Small intestine (tissue), 7 donors: ENCODE measurements at regions not wholly inside any gene's neighbourhood (a gene's known extent, or its start where the extent isn't known, plus 50 kb on each side); places are given as distances from the start of the nearest gene placed in this dataset.

Experiments used
- DNase-seq, 2 donors: peaks; one replicate each; pipeline versions ENCODE4 v3.0.0 to v3.0.0-alpha.2; 2013
- FAIRE-seq: peaks from 2 replicates; lab custom pipeline; 2012; peaks lifted over from hg19 to GRCh38; lab: Jason Lieb, UNC
- H3K27ac ChIP-seq, 3 donors: one replicate each; pipeline ENCODE4 v1.5.1; 2013; ENCODE audit warnings: low read length in 2 of 3, mild to moderate bottlenecking in 2 of 3, control low read depth in 1 of 3, inconsistent platforms in 1 of 3, low read depth in 1 of 3, moderate library complexity in 1 of 3
- H3K27me3 ChIP-seq, 3 donors: one replicate each; pipeline ENCODE4 v1.6.1; 2013; ENCODE audit warnings: low read length in 3 of 3, inconsistent platforms in 1 of 3; ENCODE audit not compliant: control insufficient read depth in 3 of 3, insufficient read depth in 3 of 3
- H3K36me3 ChIP-seq, 3 donors: one replicate each; pipeline ENCODE4 v1.6.1; 2013; ENCODE audit warnings: low read length in 3 of 3, inconsistent platforms in 1 of 3, low read depth in 1 of 3, mild to moderate bottlenecking in 1 of 3, moderate library complexity in 1 of 3; ENCODE audit not compliant: control insufficient read depth in 3 of 3, insufficient read depth in 2 of 3
- H3K4me1 ChIP-seq, 3 donors: one replicate each; pipeline ENCODE4 v1.6.1; 2013; ENCODE audit warnings: low read length in 2 of 3, inconsistent platforms in 1 of 3, low read depth in 1 of 3, mild to moderate bottlenecking in 1 of 3, moderate library complexity in 1 of 3; ENCODE audit not compliant: control insufficient read depth in 3 of 3, insufficient read depth in 2 of 3
- H3K4me3 ChIP-seq, 3 donors: one replicate each; pipeline ENCODE4 v1.5.1; 2013; ENCODE audit warnings: low read length in 3 of 3, control low read depth in 1 of 3, inconsistent platforms in 1 of 3, low read depth in 1 of 3, mild to moderate bottlenecking in 1 of 3, moderate library complexity in 1 of 3
- H3K9me3 ChIP-seq, 2 donors: one replicate each; pipeline ENCODE4 v1.6.1; 2013; ENCODE audit warnings: low read depth in 1 of 2, low read length in 1 of 2; ENCODE audit not compliant: control insufficient read depth in 2 of 2, insufficient read depth in 1 of 2
- WGBS, 3 donors: extraction: QIAGEN DNeasy Blood & Tissue Kit; methylation state at CpG; one replicate each; pipeline ENCODE4 v1.1.7; 2013; 5-methylcytosine and 5-hydroxymethylcytosine counted together
- donor health status: healthy with polysubstance abuse.
- donor health status: control.
- donor health status: control.
- donor health status: Bipolar disorder and iron deficiency.
- donor health status: healthy.

DNA sequence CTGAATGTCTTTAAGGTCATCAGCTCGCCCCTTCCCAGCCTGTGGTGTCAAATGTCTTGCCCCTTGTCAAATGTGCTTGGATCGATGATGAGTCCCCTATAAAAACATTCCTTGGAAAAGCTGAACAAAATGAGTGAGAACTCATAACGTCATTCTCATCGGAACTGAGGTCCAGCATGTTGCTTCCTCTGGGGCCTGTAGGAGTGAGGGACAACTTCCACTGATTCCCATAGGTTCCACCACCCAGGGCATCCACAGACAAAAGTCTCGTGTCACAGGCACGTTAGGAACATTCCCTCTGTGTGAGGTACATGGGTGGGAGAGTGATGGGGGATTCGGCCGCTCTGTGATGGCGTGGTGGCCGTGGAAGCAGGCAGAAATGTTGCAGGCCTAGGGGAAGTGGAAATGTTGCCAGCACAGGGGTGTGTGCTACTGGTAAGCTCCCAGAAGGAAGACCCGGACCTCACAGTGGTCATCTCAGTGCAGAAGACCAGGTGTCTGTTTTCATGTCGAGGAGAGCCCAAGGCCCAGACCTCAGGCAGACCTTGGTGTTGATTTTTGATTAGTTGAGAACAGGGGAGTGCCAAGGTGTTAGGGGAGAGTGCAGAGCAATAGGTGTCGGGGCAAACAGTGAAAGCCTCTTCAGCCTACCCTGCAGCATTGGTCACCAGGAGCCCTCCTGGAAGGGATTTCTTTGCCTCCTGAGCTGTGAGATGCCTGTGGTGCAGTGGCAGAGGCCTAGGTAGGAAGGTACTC lies 96.8 kb downstream of the SNRPN start:
- DNase-seq (no peak), FAIRE-seq (no peak)
- H3K36me3 ChIP-seq = peaks cover 0 to 79% (median 2%) of the 10 kb centered on the region in 3 donors

DNA sequence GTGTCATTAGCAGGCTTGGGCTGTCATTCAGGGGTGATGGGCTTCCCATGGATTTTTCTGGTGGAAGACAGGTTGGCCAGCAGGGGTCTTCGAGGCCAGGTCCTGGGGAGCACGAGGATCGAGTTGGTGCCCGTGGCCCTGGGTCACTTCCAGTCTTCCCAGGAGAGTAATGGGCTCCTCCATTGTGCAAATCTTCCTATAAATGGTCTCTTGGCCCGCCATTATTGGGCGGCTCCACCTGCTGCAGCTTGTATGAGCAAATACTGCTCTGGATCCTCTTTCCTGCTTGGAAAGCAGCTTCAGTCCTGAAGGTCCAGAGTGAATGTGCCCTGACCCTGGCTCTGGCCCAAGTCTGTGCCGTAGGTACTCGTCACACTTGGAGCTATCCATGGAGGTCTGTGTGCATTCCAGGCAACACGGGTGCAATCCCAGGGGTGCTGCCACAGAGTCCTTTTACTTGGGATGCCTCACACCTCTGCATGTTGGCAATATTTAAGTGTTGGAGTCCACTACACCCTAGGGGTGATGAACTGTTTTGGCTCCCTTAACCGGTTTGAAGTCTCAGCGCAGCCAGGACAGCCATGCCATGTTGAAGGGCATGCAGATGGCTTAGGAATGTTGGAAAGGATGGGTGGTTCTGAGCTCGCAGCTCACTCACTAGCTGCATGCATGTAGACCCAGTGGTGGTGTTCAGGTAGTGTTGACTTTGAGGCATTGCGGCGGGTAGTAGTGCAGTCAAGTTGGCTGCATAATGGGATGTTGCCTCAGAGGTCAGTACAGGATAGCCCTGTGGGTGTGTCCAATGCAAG lies 97.6 kb downstream of the SNRPN start:
- Histone ChIP-seq H3K9me3 (peaks cover 23 to 87% of the 10 kb centered on the region in 2 donors), H3K27ac (no peak overlapping the region), H3K4me1 (no peaks in the 10 kb centered on the region), H3K4me3 (no peak overlapping the region), H3K27me3 (no peaks in the 10 kb centered on the region), H3K36me3 (peaks cover 0 to 84% (median 2%) of the 10 kb centered on the region in 3 donors)
- WGBS, 3 donors = 87 to 92% (median 89%) methylated on average over 14 of the region's 14 CpGs
- FAIRE-seq (no peak), DNase-seq (no peak)

More for the DNA sequence above, 96.8 kb downstream of the SNRPN start:
- H3K4me3 ChIP-seq = no peak overlapping the region
- no peaks in the 10 kb centered on the region for H3K4me1 ChIP-seq
- WGBS, 3 donors = 83 to 87% (median 84%) methylated on average over 13 of the region's 13 CpGs
- H3K27me3 ChIP-seq = no peaks in the 10 kb centered on the region
- no peak overlapping the region for H3K27ac ChIP-seq
- peaks cover 22 to 85% of the 10 kb centered on the region in 2 donors for H3K9me3 ChIP-seq

DNA sequence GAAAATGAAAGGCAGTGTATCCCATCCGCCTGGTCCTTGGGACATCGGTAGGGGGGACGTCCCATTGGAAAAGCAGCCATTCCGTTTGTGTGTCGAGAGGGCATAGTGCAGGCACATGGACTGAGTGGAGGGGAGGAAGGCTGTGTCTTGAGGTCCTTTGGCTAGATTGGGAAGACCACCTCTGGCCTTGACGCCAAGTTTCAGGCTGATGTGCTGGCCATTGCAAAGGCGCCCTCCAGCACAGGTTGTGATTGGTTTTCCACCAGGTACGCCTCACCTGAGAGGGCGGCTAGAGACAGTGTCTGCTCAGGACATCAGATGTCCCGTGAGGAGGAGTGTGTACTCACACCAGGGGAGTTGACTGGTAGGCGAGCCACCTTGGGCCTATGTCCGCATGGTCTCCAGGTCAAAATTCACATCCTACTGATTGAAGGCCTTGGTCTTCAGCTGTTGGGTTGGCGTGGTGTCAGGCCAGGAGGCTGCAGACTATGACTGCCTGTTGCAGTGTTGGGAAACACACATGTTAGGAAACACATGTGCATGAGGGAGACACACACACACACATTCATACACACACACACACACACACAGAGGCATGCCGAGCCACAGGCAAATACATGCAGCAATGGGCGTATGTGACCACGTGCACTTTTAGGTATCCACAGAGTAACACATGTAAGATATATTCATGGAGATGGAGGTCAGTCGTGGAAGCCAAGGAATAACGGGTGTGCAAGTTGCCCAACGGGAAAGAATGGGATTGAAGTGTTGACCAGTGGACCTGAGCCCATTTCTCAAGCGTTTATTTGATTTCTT lies 98.4 kb downstream of the SNRPN start:
- Histone ChIP-seq H3K9me3 (peaks cover 21 to 91% of the 10 kb centered on the region in 2 donors), H3K27ac (no peak overlapping the region), H3K27me3 (no peaks in the 10 kb centered on the region), H3K4me1 (no peaks in the 10 kb centered on the region), H3K4me3 (no peak overlapping the region), H3K36me3 (peaks cover 0 to 89% (median 2%) of the 10 kb centered on the region in 3 donors)
- no peak for DNase-seq
- WGBS, 3 donors = 90 to 92% (median 91%) methylated on average over 20 of the region's 20 CpGs
- no peak for FAIRE-seq

DNA sequence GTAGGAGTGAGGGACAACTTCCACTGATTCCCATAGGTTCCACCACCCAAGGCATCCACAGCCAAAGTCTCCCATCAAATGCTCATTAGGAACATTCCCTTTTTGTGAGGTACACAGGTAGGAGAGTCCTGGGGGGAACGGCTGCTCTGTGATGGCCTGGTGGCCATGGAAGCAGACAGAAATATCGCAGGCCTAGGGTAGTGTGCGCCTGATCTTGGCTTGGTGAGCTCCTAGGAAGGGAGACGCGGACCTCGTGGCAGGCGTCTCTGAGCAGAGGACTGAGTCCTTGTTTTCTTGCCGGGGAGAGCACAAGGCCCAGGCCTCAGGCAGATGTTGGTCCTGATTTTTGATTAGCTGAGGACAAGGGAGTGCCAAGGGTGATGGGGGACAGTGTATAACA lies 99.5 kb downstream of the SNRPN start:
- 93 to 95% (median 95%) methylated on average over 8 of the region's 8 CpGs for WGBS, 3 donors
- Histone ChIP-seq H3K4me1 (no peaks in the 10 kb centered on the region), H3K27me3 (no peaks in the 10 kb centered on the region), H3K36me3 (peaks cover 0 to 95% (median 3%) of the 10 kb centered on the region in 3 donors), H3K9me3 (peaks cover 23 to 95% of the 10 kb centered on the region in 2 donors), H3K4me3 (no peak overlapping the region), H3K27ac (no peak overlapping the region)
- FAIRE-seq (no peak), DNase-seq (no peak)

DNA sequence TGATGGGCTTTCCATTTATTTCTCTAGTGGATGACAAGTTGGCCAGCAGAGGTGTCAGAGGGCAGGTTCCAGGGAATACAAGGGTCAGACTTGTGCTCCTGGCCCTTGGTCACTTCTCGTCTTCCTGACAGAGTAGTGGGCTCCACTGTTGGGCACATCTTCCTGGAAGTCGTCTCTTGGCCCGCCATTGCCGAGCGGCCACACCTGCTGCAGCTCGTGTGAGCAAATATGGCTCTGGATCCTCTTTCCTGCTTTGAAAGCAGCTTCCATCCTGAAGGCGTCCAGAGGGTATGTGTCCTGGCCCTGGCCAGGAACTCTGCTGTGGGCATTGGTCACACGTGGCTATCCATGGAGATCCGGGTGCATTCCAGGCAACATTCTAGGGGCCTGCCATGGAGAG lies 100.2 kb downstream of the SNRPN start:
- Histone ChIP-seq H3K9me3 (peaks cover 25 to 100% of the 10 kb centered on the region in 2 donors), H3K27me3 (no peaks in the 10 kb centered on the region), H3K27ac (no peak overlapping the region), H3K36me3 (peaks cover 0 to 100% (median 3%) of the 10 kb centered on the region in 3 donors), H3K4me3 (no peak overlapping the region), H3K4me1 (no peaks in the 10 kb centered on the region)
- FAIRE-seq = no peak
- 87 to 93% (median 91%) methylated on average over 9 of the region's 9 CpGs for WGBS, 3 donors
- DNase-seq = no peak

DNA sequence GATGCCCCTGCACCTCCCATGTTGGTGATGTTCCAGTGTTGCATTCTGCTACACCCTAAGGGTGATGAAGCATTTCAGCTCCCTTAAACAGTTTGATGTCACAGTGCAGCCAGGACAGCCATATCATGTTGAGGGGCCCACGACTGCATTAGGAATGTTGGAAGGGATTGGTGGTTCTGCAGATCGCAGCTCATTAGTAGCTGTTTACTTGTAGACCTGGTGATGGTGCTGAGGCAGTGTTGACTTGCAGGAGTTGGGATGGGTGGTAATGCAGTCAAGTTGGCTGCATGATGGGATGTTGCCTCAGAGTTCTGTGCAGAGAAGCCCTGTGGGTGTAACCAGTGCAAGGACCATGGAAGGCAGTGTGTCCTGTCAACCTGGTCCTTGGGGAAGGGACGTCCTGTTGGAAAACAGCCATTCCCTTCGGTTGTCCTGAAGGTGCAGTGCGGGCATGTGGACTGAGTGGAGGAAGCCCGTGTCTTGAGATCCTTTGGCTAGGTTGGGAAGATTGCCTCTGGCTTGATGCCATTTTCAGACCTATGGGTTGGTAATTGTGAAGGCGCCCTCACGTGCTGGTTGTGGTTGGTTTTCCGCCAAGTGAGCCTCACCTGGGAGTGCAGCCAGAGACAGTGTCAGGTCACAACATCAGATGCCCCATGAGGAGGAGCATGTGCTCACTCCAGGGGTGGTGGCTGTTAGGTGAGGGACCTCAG lies 100.7 kb downstream of the SNRPN start:
- Histone ChIP-seq H3K4me3 (no peak overlapping the region), H3K27ac (no peak overlapping the region), H3K4me1 (no peaks in the 10 kb centered on the region), H3K27me3 (no peaks in the 10 kb centered on the region), H3K9me3 (peaks cover 25 to 100% of the 10 kb centered on the region in 2 donors), H3K36me3 (peaks cover 0 to 100% (median 3%) of the 10 kb centered on the region in 3 donors)
- DNase-seq = no peak
- no peak for FAIRE-seq
- 90 to 93% (median 93%) methylated on average over 9 of the region's 9 CpGs for WGBS, 3 donors

DNA sequence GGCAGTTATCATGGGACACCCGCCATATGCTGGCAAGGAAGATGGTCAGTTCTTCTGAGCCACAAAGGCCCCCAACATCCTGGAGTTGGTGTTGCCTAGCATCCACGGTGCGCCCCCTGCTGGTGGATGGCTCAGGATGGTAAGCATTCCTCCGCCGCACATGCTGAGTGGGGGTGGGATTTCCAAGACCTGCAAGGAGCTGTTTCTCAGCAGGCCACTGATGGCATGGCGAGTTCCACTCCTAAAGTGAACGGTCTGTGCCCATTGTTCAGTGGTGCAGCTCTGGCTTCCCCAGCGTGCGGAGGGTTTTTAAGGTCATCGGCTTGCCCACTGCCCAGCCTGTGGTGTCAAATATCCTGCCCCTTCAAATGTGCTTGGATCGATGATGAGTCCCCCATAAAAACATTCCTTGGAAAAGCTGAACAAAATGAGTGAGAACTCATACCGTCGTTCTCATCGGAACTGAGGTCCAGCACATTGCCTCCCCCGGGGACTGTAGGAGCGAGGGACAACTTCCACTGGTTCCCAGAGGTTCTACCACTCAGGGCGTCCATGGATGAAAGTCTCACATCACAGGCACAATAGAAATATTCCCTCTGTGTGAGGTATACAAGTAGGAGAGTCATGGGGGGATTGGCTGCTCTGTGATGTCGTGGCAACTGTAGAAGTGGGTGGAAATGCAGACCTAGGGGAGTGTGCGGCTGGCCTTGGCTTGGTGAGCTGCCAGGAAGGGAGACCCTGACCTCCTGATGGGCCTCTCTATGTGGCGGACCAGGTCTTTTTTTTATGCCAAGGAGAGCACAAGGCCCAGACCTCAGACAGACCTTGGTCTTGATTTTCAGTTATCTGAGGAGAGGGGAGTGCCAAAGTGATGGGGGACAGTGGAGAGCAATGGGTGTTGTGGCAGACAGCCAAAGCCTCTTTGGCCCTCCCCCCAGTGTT lies 102.0 kb downstream of the SNRPN start:
- peaks cover 27 to 100% of the 10 kb centered on the region in 2 donors for H3K9me3 ChIP-seq
- DNase-seq (no peak), FAIRE-seq (no peak)
- H3K4me1 ChIP-seq = no peaks in the 10 kb centered on the region
- 89 to 91% (median 89%) methylated on average over 20 of the region's 20 CpGs for WGBS, 3 donors
- no peak overlapping the region for H3K27ac ChIP-seq
- no peaks in the 10 kb centered on the region for H3K27me3 ChIP-seq
- no peak overlapping the region for H3K4me3 ChIP-seq
- peaks cover 0 to 100% (median 3%) of the 10 kb centered on the region in 3 donors for H3K36me3 ChIP-seq
